ENCODE measurements at regions not wholly inside any gene's neighbourhood (a gene's known extent, or its start where the extent isn't known, plus 50 kb on each side); places are given as distances from the start of the nearest gene placed in this dataset.

GRCh38 chr2:125615438-125615837 lies 1040.5 kb upstream of the GYPC start:
- no peak for TF ChIP-seq CTCF (IDR thresholded peaks at IDR 0.05)
- no peak for TF ChIP-seq POLR2A (IDR thresholded peaks at IDR 0.05)
